ENCODE measurements at regions not wholly inside any gene's neighbourhood (a gene's known extent, or its start where the extent isn't known, plus 50 kb on each side); places are given as distances from the start of the nearest gene placed in this dataset.

GRCh38 chr1:182244451-182244850 is 147.1 kb downstream of the GLUL start:
- Histone ChIP-seq H3K36me3 (no peaks in the 10 kb centered on the region), H3K27ac (no peak overlapping the region), H3K27me3 (no peaks in the 10 kb centered on the region), H3K4me3 (no peak overlapping the region), H3K4me1 (no peaks in the 10 kb centered on the region), H3K9me3 (no peaks in the 10 kb centered on the region)
- no peak for ATAC-seq
- 63 to 100% methylated on average over 1 of the region's 2 CpGs for WGBS, 2 donors (ENCODE audit: low coverage in 1 of 2)
- TF ChIP-seq POLR2AphosphoS5 (IDR thresholded peaks at IDR 0.05) (no peak), POLR2A (IDR thresholded peaks at IDR 0.05) (no peak), CTCF (IDR thresholded peaks at IDR 0.05) (no peak), EP300 (IDR thresholded peaks at IDR 0.05) (no peak)

- Histone ChIP-seq H3K9me3 (no peaks in the 10 kb centered on the region), H3K27me3 (no peaks in the 10 kb centered on the region), H3K4me1 (no peaks in the 10 kb centered on the region), H3K27ac (no peak overlapping the region), H3K4me3 (no peak overlapping the region), H3K36me3 (no peaks in the 10 kb centered on the region)
- TF ChIP-seq CTCF (IDR thresholded peaks at IDR 0.05) = no peak
- TF ChIP-seq POLR2A (IDR thresholded peaks at IDR 0.05) = no peak
- no peak for TF ChIP-seq EP300 (IDR thresholded peaks at IDR 0.05)
- TF ChIP-seq POLR2AphosphoS5 (IDR thresholded peaks at IDR 0.05) = no peak
- ATAC-seq = no peak
Measured at GRCh38 chr1:182242641-182243040, 148.9 kb downstream of the GLUL start.

DNA sequence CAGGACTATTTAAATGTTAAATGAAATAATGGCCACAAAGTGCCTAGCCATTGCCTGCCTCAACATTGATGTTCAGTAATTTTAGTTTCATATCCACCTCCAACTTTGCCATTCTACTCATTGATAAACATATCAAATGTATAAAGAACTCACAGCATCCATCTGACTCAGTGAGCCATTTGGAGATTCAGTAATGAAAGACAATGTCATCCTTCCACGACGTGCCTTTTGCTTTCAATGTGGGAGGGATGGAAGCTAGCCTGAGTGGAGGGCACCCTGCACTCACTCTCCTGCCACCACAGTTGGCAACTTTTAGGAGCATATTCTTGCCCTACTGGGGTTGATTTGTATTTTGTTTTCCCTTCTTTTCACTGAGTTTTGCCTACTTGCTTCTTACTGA is 151.5 kb downstream of the GLUL start:
- H3K27ac ChIP-seq = no peak overlapping the region
- no peaks in the 10 kb centered on the region for H3K27me3 ChIP-seq
- no peaks in the 10 kb centered on the region for H3K36me3 ChIP-seq
- H3K4me3 ChIP-seq = no peak overlapping the region
- WGBS, 2 donors (ENCODE audit: low coverage in 1 of 2) = 33 to 75% methylated on average over 2 of the region's 2 CpGs
- no peak for ATAC-seq
- no peaks in the 10 kb centered on the region for H3K9me3 ChIP-seq
- TF ChIP-seq POLR2AphosphoS5 (IDR thresholded peaks at IDR 0.05) (no peak), EP300 (IDR thresholded peaks at IDR 0.05) (no peak)
- no peaks in the 10 kb centered on the region for H3K4me1 ChIP-seq

GRCh38 chr1:182238421-182238820 is 153.2 kb downstream of the GLUL start:
- Histone ChIP-seq H3K27ac (no peak overlapping the region), H3K4me1 (no peaks in the 10 kb centered on the region), H3K9me3 (no peaks in the 10 kb centered on the region), H3K4me3 (no peak overlapping the region), H3K27me3 (no peaks in the 10 kb centered on the region), H3K36me3 (no peaks in the 10 kb centered on the region)
- no peak for ATAC-seq
- WGBS, 2 donors (ENCODE audit: low coverage in 1 of 2) = 86 to 100% methylated on average over 1 of the region's 1 CpG
- no peak for TF ChIP-seq CTCF (IDR thresholded peaks at IDR 0.05)
- no peak for TF ChIP-seq POLR2AphosphoS5 (IDR thresholded peaks at IDR 0.05)
- no peak for TF ChIP-seq POLR2A (IDR thresholded peaks at IDR 0.05)
- TF ChIP-seq EP300 (IDR thresholded peaks at IDR 0.05) = no peak

DNA sequence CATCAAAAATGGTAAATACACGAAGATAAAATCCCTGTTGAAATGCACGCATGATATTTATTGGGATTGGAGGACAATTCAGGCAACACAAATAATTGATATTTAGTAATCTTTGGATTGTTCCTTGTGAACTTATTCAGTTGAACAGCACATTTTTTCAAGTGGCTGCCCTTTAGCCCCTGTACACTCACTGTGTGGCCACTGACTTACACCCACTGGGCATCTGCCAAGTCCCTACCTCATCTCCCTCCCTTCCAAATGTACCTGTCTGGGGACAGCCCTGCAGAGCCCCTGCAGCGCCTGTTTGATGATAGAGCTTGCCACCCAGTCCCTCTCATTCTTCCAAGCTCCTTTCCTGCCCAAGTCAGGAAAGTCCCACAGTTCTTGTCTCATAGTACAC is 154.3 kb downstream of the GLUL start:
- Histone ChIP-seq H3K9me3 (no peaks in the 10 kb centered on the region), H3K36me3 (no peaks in the 10 kb centered on the region), H3K27ac (no peak overlapping the region), H3K4me1 (no peaks in the 10 kb centered on the region), H3K27me3 (no peaks in the 10 kb centered on the region), H3K4me3 (no peak overlapping the region)
- 77 to 88% methylated on average over 3 of the region's 3 CpGs for WGBS, 2 donors (ENCODE audit: low coverage in 1 of 2)
- ATAC-seq = no peak
- TF ChIP-seq POLR2AphosphoS5 (IDR thresholded peaks at IDR 0.05) (no peak), CTCF (IDR thresholded peaks at IDR 0.05) (no peak), POLR2A (IDR thresholded peaks at IDR 0.05) (no peak)

DNA sequence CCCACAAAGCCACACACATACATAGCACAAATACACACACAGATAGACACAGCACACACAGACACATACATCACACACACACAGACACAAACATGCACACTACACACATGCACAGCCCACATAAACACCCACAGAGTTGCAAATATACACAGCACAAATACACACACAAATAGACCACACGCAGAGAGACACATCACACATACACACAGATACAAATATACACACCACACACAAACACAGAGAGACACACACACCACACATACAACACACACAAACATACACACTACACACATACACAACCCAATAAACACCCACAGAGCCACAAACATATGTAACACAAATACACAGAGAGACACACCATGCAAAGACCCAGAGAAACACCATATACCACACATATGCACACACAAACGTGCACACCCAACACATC is 154.9 kb downstream of the GLUL start:
- Histone ChIP-seq H3K4me3 (no peak overlapping the region), H3K36me3 (no peaks in the 10 kb centered on the region), H3K27me3 (no peaks in the 10 kb centered on the region), H3K4me1 (no peaks in the 10 kb centered on the region), H3K9me3 (no peaks in the 10 kb centered on the region), H3K27ac (no peak overlapping the region)
- TF ChIP-seq CTCF (IDR thresholded peaks at IDR 0.05) = no peak
- TF ChIP-seq POLR2A (IDR thresholded peaks at IDR 0.05) = no peak
- TF ChIP-seq POLR2AphosphoS5 (IDR thresholded peaks at IDR 0.05) = no peak
- TF ChIP-seq EP300 (IDR thresholded peaks at IDR 0.05) = no peak
- ATAC-seq = no peak
- WGBS, 2 donors (ENCODE audit: low coverage in 1 of 2) = 100% methylated on average over 1 to 2 of the region's 2 CpGs
